GM18858 (cell line): ENCODE measurements at regions not wholly inside any gene's neighbourhood (a gene's known extent, or its start where the extent isn't known, plus 50 kb on each side); places are given as distances from the start of the nearest gene placed in this dataset.
"Not testable (repeated sequence)": the region's sequence is repeated elsewhere in the genome, so short reads cannot be mapped to it uniquely, and the experiment has no call there.

Experiments used
- ATAC-seq: cut with Tn5 transposase; IDR thresholded peaks from one replicate; pipeline ENCODE4 v1.9.1; 2021; ENCODE audit not compliant: unreplicated experiment

DNA sequence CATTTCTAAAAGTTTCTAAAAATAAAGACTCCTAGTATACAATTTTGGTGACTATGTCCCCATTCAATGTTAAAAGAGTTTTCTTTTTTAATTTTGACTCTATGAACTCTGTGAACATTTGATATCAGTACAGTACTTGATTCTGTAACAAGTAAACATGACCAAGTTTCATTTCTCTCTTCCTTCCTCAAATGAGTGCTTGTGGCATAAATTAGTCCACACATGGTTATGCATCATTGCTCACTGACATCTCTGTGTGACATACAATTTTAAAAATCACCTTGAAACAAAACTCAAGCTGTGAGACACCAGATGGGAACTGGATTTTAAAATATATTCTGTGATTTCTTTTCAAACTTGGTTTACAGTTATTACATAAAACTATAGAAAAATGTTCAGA, 253.9 kb upstream of the MDGA2 start:
- ATAC-seq, result peak; percentile 79

GRCh38 chr14:47921133-47921532, 245.7 kb upstream of the MDGA2 start:
- no peak for ATAC-seq

DNA sequence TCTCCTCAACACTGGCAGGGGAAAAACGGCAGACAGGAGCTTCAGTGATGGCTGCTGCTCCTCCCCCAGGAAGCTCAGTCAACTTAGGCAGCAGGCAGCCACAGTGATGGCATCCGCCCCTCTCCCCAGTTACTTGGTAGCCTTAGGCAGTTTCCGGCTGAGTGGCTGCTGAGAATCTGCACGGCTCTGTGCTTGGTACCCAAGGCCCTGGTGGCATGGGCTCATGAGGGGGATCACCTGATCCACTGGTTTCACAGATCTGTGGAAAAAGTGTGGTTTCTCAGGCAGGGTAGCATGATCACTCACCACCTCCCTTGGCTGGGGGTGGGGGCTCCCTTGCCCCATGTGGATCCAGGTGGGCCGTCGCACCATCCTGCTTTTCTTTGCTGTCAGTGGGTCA, 244.6 kb upstream of the MDGA2 start:
- no peak for ATAC-seq

- ATAC-seq, result no peak
These were observed 244.0 kb upstream of the MDGA2 start for GRCh38 chr14:47919334-47919846.

DNA sequence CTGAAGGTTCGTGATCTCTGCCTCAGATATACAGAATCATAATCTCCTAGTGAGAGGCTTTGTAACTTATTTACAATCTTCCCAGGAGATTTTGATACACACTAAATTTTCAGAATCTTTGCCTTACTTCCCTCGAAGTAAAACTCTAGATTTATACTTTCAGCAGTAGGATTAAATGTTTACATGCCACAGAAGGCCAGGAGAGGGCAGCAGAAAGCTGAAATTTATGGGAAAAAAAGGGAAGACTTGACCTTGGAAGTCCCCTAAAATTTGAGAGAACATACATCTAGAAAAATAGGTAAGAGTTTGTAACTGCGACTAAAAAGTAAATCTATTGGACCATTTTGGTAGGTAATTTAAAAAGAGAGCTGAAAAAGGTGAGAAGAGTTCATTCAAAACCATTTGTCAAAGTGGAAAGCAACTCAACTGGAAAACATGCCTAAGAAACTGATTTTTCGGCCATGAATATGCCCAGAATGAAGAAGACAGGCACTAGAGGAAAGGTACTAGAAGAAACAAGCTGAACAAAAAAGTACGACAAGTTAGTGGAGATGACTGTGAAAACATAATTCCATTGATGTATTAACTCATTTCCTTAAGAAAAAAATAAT, 242.0 kb upstream of the MDGA2 start:
- ATAC-seq, result no peak

GRCh38 chr14:47901141-47901540, 225.7 kb upstream of the MDGA2 start:
- not testable (repeated sequence) for ATAC-seq

GRCh38 chr14:47899685-47900084, 224.3 kb upstream of the MDGA2 start:
- no peak for ATAC-seq

GRCh38 chr14:47874350-47874749, 198.9 kb upstream of the MDGA2 start:
- no peak for ATAC-seq

- no peak for ATAC-seq
These were observed 197.2 kb upstream of the MDGA2 start for GRCh38 chr14:47872588-47872987.

- no peak for ATAC-seq
These were observed 188.0 kb upstream of the MDGA2 start for GRCh38 chr14:47863441-47863840.

DNA sequence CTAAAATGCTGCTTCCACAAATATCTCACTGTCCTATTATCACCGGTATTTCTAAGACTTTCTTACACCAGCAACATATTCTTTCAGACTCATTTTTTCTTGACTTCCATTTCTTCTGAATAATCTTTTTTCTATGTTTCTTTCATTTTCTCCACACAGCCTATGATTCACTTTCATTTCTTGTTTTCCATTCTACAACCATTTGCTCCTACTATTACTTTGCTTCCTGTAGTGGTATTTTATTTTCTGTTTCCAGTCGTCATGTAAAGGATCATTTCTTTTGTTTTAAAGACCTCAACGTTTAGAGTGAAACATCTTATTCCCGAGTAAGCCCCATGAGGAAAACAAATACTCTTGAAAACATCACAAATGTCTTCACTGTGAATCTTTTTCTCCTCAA, 182.2 kb upstream of the MDGA2 start:
- no peak for ATAC-seq

DNA sequence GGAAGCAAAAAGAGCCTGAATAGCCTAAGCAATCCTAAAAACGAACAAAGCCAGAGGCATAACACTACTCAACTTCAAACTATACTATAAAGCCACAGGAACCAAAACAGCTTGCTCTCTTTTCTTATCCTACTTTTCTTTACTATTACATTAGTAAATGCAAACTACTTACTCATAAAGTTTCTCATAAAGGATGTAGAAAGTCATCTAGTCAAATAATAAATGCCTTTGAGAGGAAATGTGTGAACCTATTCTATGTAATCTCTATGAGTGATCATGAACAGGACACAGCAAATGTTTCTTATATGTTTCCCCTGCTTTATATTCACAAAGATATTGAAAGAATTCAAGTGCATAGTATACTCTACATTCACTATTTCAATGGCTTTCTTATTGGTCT, 176.9 kb upstream of the MDGA2 start:
- no peak for ATAC-seq

- no peak for ATAC-seq
These were observed 170.6 kb upstream of the MDGA2 start for GRCh38 chr14:47846008-47846407.

DNA sequence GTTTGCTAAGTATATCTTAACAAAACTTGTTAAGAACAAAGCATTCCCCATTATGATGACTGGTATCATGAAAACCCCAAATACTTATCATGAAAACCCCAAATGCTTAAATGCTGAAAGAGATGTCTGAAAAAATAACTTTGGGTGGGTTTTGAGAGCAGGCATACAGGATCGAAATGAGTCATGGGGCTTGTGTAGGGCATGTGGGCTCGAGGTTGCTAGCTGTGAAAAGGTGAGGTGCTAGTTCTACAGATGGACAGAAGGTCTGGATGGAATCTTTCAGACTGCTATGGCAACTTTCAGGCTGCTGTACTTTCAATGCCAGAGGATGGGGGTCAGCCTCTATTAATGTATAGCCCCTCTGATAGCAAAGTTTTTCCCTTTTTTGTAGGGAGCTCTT, 167.8 kb upstream of the MDGA2 start:
- ATAC-seq, result no peak

- ATAC-seq, result no peak
These were observed 157.6 kb upstream of the MDGA2 start for GRCh38 chr14:47833011-47833410.

- ATAC-seq, result no peak
These were observed 151.4 kb upstream of the MDGA2 start for GRCh38 chr14:47826809-47827208.

GRCh38 chr14:47822326-47822725, 146.9 kb upstream of the MDGA2 start:
- ATAC-seq, result no peak

GRCh38 chr14:47821135-47821534, 145.7 kb upstream of the MDGA2 start:
- ATAC-seq, result no peak

GRCh38 chr14:47790477-47790876, 115.1 kb upstream of the MDGA2 start:
- no peak for ATAC-seq

GRCh38 chr14:47785058-47785457, 109.7 kb upstream of the MDGA2 start:
- no peak for ATAC-seq

DNA sequence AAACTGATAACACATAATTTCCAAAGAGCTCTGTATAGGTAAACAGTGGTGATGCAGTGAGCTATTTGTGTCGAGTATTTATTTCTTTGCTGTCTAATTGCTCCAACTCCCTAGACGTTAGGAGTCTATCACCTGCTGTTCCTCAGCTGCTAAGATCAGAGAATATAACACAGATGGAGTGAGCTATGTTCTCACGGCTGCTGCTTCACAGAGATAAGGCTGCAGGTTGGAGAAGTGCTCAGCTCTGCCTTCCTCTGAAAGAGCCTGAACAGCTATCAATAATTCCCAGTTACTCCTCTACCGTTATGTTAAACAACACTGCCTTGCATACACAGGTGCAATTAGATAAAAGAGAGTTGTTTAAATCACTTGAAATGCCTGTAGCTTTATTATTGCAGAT, 103.2 kb upstream of the MDGA2 start:
- no peak for ATAC-seq

- ATAC-seq, result no peak
These were observed 97.2 kb upstream of the MDGA2 start for GRCh38 chr14:47772652-47773051.

- ATAC-seq, result peak; percentile 44
These were observed 87.9 kb upstream of the MDGA2 start for GRCh38 chr14:47763188-47763854.
